Fibroblast of skin of scalp (primary cell): ENCODE measurements at regions not wholly inside any gene's neighbourhood (a gene's known extent, or its start where the extent isn't known, plus 50 kb on each side); places are given as distances from the start of the nearest gene placed in this dataset.
A peak's percentile ranks its signal among the peaks of the same experiment; 100 is the strongest.

ENCODE experiments used
- DNase-seq: peaks from one replicate; pipeline ENCODE4 v3.0.0-alpha.2; 2013

- no peak for DNase-seq
These were observed 1341.3 kb upstream of the PIK3C3 start for GRCh38 chr18:40613721-40614120.

- no peak for DNase-seq
These were observed 1342.7 kb upstream of the PIK3C3 start for GRCh38 chr18:40612356-40612755.

GRCh38 chr18:40608226-40608625, 1346.8 kb upstream of the PIK3C3 start:
- no peak for DNase-seq

- DNase-seq: no peak
These were observed 1347.4 kb upstream of the PIK3C3 start for GRCh38 chr18:40607542-40608148.

GRCh38 chr18:40606996-40607395, 1348.0 kb upstream of the PIK3C3 start:
- DNase-seq: no peak

- DNase-seq: no peak
These were observed 1371.4 kb upstream of the PIK3C3 start for GRCh38 chr18:40583671-40584070.

- no peak for DNase-seq
These were observed 1372.9 kb upstream of the PIK3C3 start for GRCh38 chr18:40582105-40582504.

- DNase-seq: no peak
These were observed 1377.1 kb upstream of the PIK3C3 start for GRCh38 chr18:40577981-40578365.

GRCh38 chr18:40577239-40577980, 1377.6 kb upstream of the PIK3C3 start:
- peak; percentile 45 for DNase-seq

GRCh38 chr18:40576507-40577115, 1378.4 kb upstream of the PIK3C3 start:
- no peak for DNase-seq

GRCh38 chr18:40570615-40571014, 1384.4 kb upstream of the PIK3C3 start:
- no peak for DNase-seq

GRCh38 chr18:40569605-40570004, 1385.4 kb upstream of the PIK3C3 start:
- no peak for DNase-seq

GRCh38 chr18:40566510-40566844, 1388.6 kb upstream of the PIK3C3 start:
- DNase-seq: no peak

GRCh38 chr18:40565805-40566509, 1389.1 kb upstream of the PIK3C3 start:
- no peak for DNase-seq

- DNase-seq: no peak
These were observed 1395.5 kb upstream of the PIK3C3 start for GRCh38 chr18:40559556-40559955.

- DNase-seq: no peak
These were observed 1396.2 kb upstream of the PIK3C3 start for GRCh38 chr18:40558706-40559392.

GRCh38 chr18:40555914-40556313, 1399.1 kb upstream of the PIK3C3 start:
- peak; percentile 4 for DNase-seq

- no peak for DNase-seq
These were observed 1402.0 kb upstream of the PIK3C3 start for GRCh38 chr18:40553029-40553428.

- DNase-seq: no peak
These were observed 1408.2 kb upstream of the PIK3C3 start for GRCh38 chr18:40546875-40547274.

- DNase-seq: no peak
These were observed 1420.3 kb upstream of the PIK3C3 start for GRCh38 chr18:40534723-40535122.

- DNase-seq: peak; percentile 36
These were observed 1423.0 kb upstream of the PIK3C3 start for GRCh38 chr18:40532046-40532445.

- DNase-seq: peak; percentile 5
These were observed 1424.0 kb upstream of the PIK3C3 start for GRCh38 chr18:40531051-40531450.

- DNase-seq: no peak
These were observed 1425.6 kb upstream of the PIK3C3 start for GRCh38 chr18:40529478-40529877.
